OCI-LY7 (cell line): ENCODE measurements at regions not wholly inside any gene's neighbourhood (a gene's known extent, or its start where the extent isn't known, plus 50 kb on each side); places are given as distances from the start of the nearest gene placed in this dataset.

Experiments used
- BruUV-seq: library from RNA; stranded (reverse); fragments of 400-500 nt; replicated peaks from 2 replicates; lab custom pipeline; 2021; lab: Mats Ljungman, UMichigan
- CTCF ChIA-PET: fragments of 300-600 bp; sonication (Branson Sonifier 250); formaldehyde crosslinking; loops from one replicate; lab custom pipeline; 2022; ENCODE audit warnings: antibody characterized with exemption; ENCODE audit not compliant: unreplicated experiment; lab: Charles Lee
- POLR2A ChIA-PET: fragments of 300-600 bp; sonication (Branson Sonifier 250); formaldehyde crosslinking; loops from one replicate; lab custom pipeline; 2022; ENCODE audit warnings: antibody characterized with exemption; lab: Charles Lee
- DNase-seq: peaks from one replicate; pipeline ENCODE4 v3.0.0-alpha.2; 2015; ENCODE audit warnings: low spot score
- H2AFZ ChIP-seq: fragments of 200-600 bp; sonication (generic), shearing (Covaris generic); 2 replicates; pipeline ENCODE4 v1.6.1; 2014; ENCODE audit warnings: mild to moderate bottlenecking, antibody characterized with exemption, low read length, moderate library complexity
- H3K27ac ChIP-seq: fragments of 200-600 bp; sonication (generic); 2 replicates; pipeline ENCODE4 v1.5.1; 2014; ENCODE audit warnings: mixed run types, low read depth, mild to moderate bottlenecking, moderate library complexity, low read length, inconsistent platforms; ENCODE audit not compliant: poor library complexity, severe bottlenecking
- H3K36me3 ChIP-seq: fragments of 200-600 bp; sonication (generic); 2 replicates; pipeline ENCODE4 v1.6.1; 2014; ENCODE audit warnings: mild to moderate bottlenecking, antibody characterized with exemption, low read length, moderate library complexity, mixed read lengths; ENCODE audit not compliant: insufficient read depth
- H3K4me1 ChIP-seq: fragments of 200-600 bp; sonication (generic); 2 replicates; pipeline ENCODE4 v1.5.1; 2014; ENCODE audit warnings: mild to moderate bottlenecking, low read length; ENCODE audit not compliant: insufficient read depth, poor library complexity, severe bottlenecking
- H3K4me2 ChIP-seq: fragments of 200-600 bp; sonication (generic); 2 replicates; pipeline ENCODE4 v1.6.1; 2014; ENCODE audit warnings: mild to moderate bottlenecking, low read length
- H3K4me3 ChIP-seq: fragments of 200-600 bp; sonication (generic); 2 replicates; pipeline ENCODE4 v1.5.1; 2014; ENCODE audit warnings: mild to moderate bottlenecking, low read depth, low read length; ENCODE audit not compliant: poor library complexity, severe bottlenecking
- H3K79me2 ChIP-seq: fragments of 200-600 bp; sonication (generic); 2 replicates; pipeline ENCODE4 v1.6.1; 2016; ENCODE audit warnings: low read depth, mild to moderate bottlenecking, low read length, moderate library complexity, mixed read lengths; ENCODE audit not compliant: insufficient read depth
- H3K9me2 ChIP-seq: fragments of 200-600 bp; sonication (generic); 2 replicates; pipeline ENCODE4 v1.6.1; 2016; ENCODE audit warnings: mild to moderate bottlenecking, low read length, mixed read lengths; ENCODE audit not compliant: insufficient read depth
- H3K9me3 ChIP-seq: fragments of 200-600 bp; sonication (generic); 2 replicates; pipeline ENCODE4 v1.6.1; 2014; ENCODE audit warnings: mild to moderate bottlenecking, mixed run types, low read length, mixed read lengths
- H4K20me1 ChIP-seq: fragments of 200-600 bp; sonication (generic); 2 replicates; pipeline ENCODE4 v1.6.1; 2014; ENCODE audit warnings: mild to moderate bottlenecking, antibody characterized with exemption, low read length, moderate library complexity, mixed read lengths; ENCODE audit not compliant: insufficient read depth
- CTCF ChIP-seq: fragments of 200-600 bp; sonication (generic); conservative IDR thresholded peaks from 2 replicates; pipeline ENCODE4 v1.5.1; 2014; ENCODE audit warnings: mild to moderate bottlenecking, antibody characterized with exemption, low read length, moderate library complexity, mixed read lengths
- EZH2phosphoT487 ChIP-seq: fragments of 200-600 bp; sonication (generic); IDR thresholded peaks from 2 replicates; pipeline ENCODE4 v1.6.1; 2018; ENCODE audit warnings: low read depth, borderline replicate concordance, mild to moderate bottlenecking, mixed run types, antibody characterized with exemption, low read length, moderate library complexity, mixed read lengths
- intact Hi-C: fragments of 100-400 bp; cut with micrococcal nuclease; formaldehyde crosslinking; loops from one replicate; pipeline ENCODE4 v1.10.0; 2022; ENCODE audit not compliant: unreplicated experiment

- Histone ChIP-seq H3K9me2 (no peaks in the 10 kb centered on the region), H3K79me2 (no peaks in the 10 kb centered on the region), H3K9me3 (no peaks in the 10 kb centered on the region), H3K4me2 (no peak overlapping the region), H2AFZ (no peak overlapping the region), H4K20me1 (no peaks in the 10 kb centered on the region), H3K36me3 (no peaks in the 10 kb centered on the region), H3K4me3 (no peak overlapping the region), H3K27ac (no peak overlapping the region), H3K4me1 (no peaks in the 10 kb centered on the region)
- DNase-seq = no peak
- BruUV-seq = no TSS peak
- intact Hi-C loops = no loop called here
- ChIA-PET POLR2A (no interaction called here), CTCF (no interaction called here)
- TF ChIP-seq EZH2phosphoT487 (no peak), CTCF (no peak)
Observed at GRCh38 chr2:228707846-228708245, 526.4 kb upstream of the SPHKAP start.

- H3K9me3 ChIP-seq = no peaks in the 10 kb centered on the region
- BruUV-seq = no TSS peak
- no peaks in the 10 kb centered on the region for H4K20me1 ChIP-seq
- no peak overlapping the region for H2AFZ ChIP-seq
- H3K79me2 ChIP-seq = no peaks in the 10 kb centered on the region
- no peak for TF ChIP-seq EZH2phosphoT487
- TF ChIP-seq CTCF = no peak
- no peak overlapping the region for H3K4me2 ChIP-seq
- intact Hi-C loops = no loop called here
- no peaks in the 10 kb centered on the region for H3K4me1 ChIP-seq
- ChIA-PET POLR2A (no interaction called here), CTCF (no interaction called here)
- no peak for DNase-seq
- no peak overlapping the region for H3K4me3 ChIP-seq
- H3K27ac ChIP-seq = no peak overlapping the region
- H3K9me2 ChIP-seq = no peaks in the 10 kb centered on the region
- no peaks in the 10 kb centered on the region for H3K36me3 ChIP-seq
Observed at GRCh38 chr2:228705318-228705717, 523.8 kb upstream of the SPHKAP start.

- CTCF ChIA-PET = no interaction called here
Observed at GRCh38 chr2:228703152-228703551, 521.7 kb upstream of the SPHKAP start.

More at GRCh38 chr2:228703152-228703551, 521.7 kb upstream of the SPHKAP start:
- POLR2A ChIA-PET = interaction anchor here (0.7 kb wide), 1 partner anchor 112 kb away, joined by 4 read pairs; no protein-coding TSS in a partner anchor
- Histone ChIP-seq H3K9me3 (no peaks in the 10 kb centered on the region), H3K9me2 (no peaks in the 10 kb centered on the region), H4K20me1 (no peaks in the 10 kb centered on the region), H3K4me2 (no peak overlapping the region), H3K79me2 (no peaks in the 10 kb centered on the region), H3K4me1 (no peaks in the 10 kb centered on the region), H2AFZ (no peak overlapping the region), H3K4me3 (no peak overlapping the region), H3K36me3 (no peaks in the 10 kb centered on the region), H3K27ac (no peak overlapping the region)
- DNase-seq = no peak
- no TSS peak for BruUV-seq
- TF ChIP-seq CTCF = no peak
- TF ChIP-seq EZH2phosphoT487 = no peak
- intact Hi-C loops = no loop called here
